Activated naive CD4-positive, alpha-beta T cell treated with anti-CD3 and anti-CD28 coated beads for 36 hours (primary cell): ENCODE measurements at regions not wholly inside any gene's neighbourhood (a gene's known extent, or its start where the extent isn't known, plus 50 kb on each side); places are given as distances from the start of the nearest gene placed in this dataset.

ENCODE experiments used
- CTCF ChIA-PET: fragments of 350-600 bp; sonication (Branson Sonifier 250); formaldehyde crosslinking; loops from one replicate; lab custom pipeline; 2021; ENCODE audit warnings: antibody characterized with exemption; lab: Charles Lee
- DNase-seq: peaks from one replicate; pipeline ENCODE4 v3.0.0-alpha.2; 2020
- H3K27ac Mint-ChIP-seq: one replicate; pipeline ENCODE4 v1.8.0; 2021; ENCODE audit warnings: mild to moderate bottlenecking, mixed read lengths
- H3K27me3 Mint-ChIP-seq: one replicate; pipeline ENCODE4 v1.8.0; 2021; ENCODE audit warnings: low read depth, mixed read lengths
- H3K36me3 Mint-ChIP-seq: one replicate; pipeline ENCODE4 v1.8.0; 2021; ENCODE audit warnings: low read depth, mixed read lengths
- H3K4me1 Mint-ChIP-seq: one replicate; pipeline ENCODE4 v1.8.0; 2021; ENCODE audit warnings: low read depth, mixed read lengths
- H3K4me3 Mint-ChIP-seq: one replicate; pipeline ENCODE4 v1.8.0; 2021; ENCODE audit warnings: mild to moderate bottlenecking, moderate library complexity, mixed read lengths
- H3K9me3 Mint-ChIP-seq: one replicate; pipeline ENCODE4 v1.8.0; 2021; ENCODE audit warnings: mixed read lengths
- intact Hi-C: fragments of 100-400 bp; cut with micrococcal nuclease; formaldehyde crosslinking; loops from one replicate; pipeline ENCODE4 v1.15.1; 2023

- no peak overlapping the region for H3K27ac Mint-ChIP-seq
- H3K27me3 Mint-ChIP-seq = no peaks in the 10 kb centered on the region
- CTCF ChIA-PET = no interaction called here
- no peak for DNase-seq
- H3K4me1 Mint-ChIP-seq = no peaks in the 10 kb centered on the region
- intact Hi-C loops = no loop called here
- no peak overlapping the region for H3K4me3 Mint-ChIP-seq
- H3K9me3 Mint-ChIP-seq = no peaks in the 10 kb centered on the region
- no peaks in the 10 kb centered on the region for H3K36me3 Mint-ChIP-seq
Observed at GRCh38 chr7:41107938-41108448, 594.9 kb downstream of the INHBA start.

DNA sequence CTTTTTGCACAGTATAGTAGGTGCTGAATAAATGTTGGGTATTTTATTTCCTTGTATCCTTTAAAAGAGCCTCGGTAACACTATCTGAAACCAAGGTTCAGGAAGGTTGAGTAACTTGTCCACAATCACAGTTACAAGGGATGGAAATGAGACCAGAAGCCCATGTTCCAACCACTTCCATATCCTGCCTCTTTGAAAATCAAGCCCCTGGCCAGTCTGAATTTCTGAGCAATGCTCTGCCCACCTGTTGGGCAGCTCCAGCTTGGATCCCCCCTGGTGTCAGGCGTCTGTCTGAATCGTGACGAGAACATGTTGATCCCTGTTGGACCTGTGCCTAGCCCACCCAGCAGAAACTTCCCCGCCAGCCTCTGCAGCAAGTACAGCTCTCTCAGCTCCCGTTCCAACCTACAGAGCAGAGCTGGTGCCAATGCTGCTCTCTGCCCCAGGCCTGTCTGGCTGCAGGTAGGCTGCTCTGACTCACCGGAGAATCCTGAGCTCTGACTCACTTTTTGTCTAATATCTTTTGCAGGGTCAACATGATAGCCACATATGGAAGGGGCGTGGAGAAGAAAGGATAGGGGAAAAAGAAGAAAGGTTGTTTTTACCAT is 595.5 kb downstream of the INHBA start:
- H3K36me3 Mint-ChIP-seq = no peaks in the 10 kb centered on the region
- no peak for DNase-seq
- H3K4me1 Mint-ChIP-seq = no peaks in the 10 kb centered on the region
- intact Hi-C loops = no loop called here
- no peak overlapping the region for H3K27ac Mint-ChIP-seq
- CTCF ChIA-PET = no interaction called here
- no peaks in the 10 kb centered on the region for H3K9me3 Mint-ChIP-seq
- H3K27me3 Mint-ChIP-seq = no peaks in the 10 kb centered on the region
- no peak overlapping the region for H3K4me3 Mint-ChIP-seq

- H3K36me3 Mint-ChIP-seq = no peaks in the 10 kb centered on the region
- H3K4me3 Mint-ChIP-seq = no peak overlapping the region
Observed at GRCh38 chr7:41104631-41105030, 598.3 kb downstream of the INHBA start.

GRCh38 chr7:41103331-41103730 is 599.6 kb downstream of the INHBA start:
- peaks cover 3% of the 10 kb centered on the region for H3K9me3 Mint-ChIP-seq
- DNase-seq = no peak
- H3K4me1 Mint-ChIP-seq = no peaks in the 10 kb centered on the region
- no peak overlapping the region for H3K27ac Mint-ChIP-seq
- H3K4me3 Mint-ChIP-seq = no peak overlapping the region
- intact Hi-C loops = no loop called here
- H3K36me3 Mint-ChIP-seq = no peaks in the 10 kb centered on the region
- CTCF ChIA-PET = no interaction called here
- no peaks in the 10 kb centered on the region for H3K27me3 Mint-ChIP-seq

More at GRCh38 chr7:41104631-41105030, 598.3 kb downstream of the INHBA start:
- DNase-seq = no peak
- H3K27ac Mint-ChIP-seq = no peak overlapping the region
- H3K9me3 Mint-ChIP-seq = peaks cover 3% of the 10 kb centered on the region
- intact Hi-C loops = no loop called here
- CTCF ChIA-PET = no interaction called here
- no peaks in the 10 kb centered on the region for H3K27me3 Mint-ChIP-seq
- no peaks in the 10 kb centered on the region for H3K4me1 Mint-ChIP-seq

- Mint-ChIP-seq H3K27ac (no peak overlapping the region), H3K9me3 (peaks cover 3% of the 10 kb centered on the region), H3K4me3 (no peak overlapping the region), H3K27me3 (peaks cover 2% of the 10 kb centered on the region), H3K36me3 (no peaks in the 10 kb centered on the region), H3K4me1 (no peaks in the 10 kb centered on the region)
- DNase-seq = no peak
- intact Hi-C loops = no loop called here
- CTCF ChIA-PET = no interaction called here
Observed at GRCh38 chr7:41098846-41099245, 604.0 kb downstream of the INHBA start.

GRCh38 chr7:41098402-41098801 is 604.5 kb downstream of the INHBA start:
- no peaks in the 10 kb centered on the region for H3K36me3 Mint-ChIP-seq
- H3K9me3 Mint-ChIP-seq = peaks cover 3% of the 10 kb centered on the region
- H3K4me1 Mint-ChIP-seq = no peaks in the 10 kb centered on the region
- intact Hi-C loops = no loop called here
- peaks cover 3% of the 10 kb centered on the region for H3K27me3 Mint-ChIP-seq
- CTCF ChIA-PET = no interaction called here
- no peak for DNase-seq
- no peak overlapping the region for H3K4me3 Mint-ChIP-seq
- no peak overlapping the region for H3K27ac Mint-ChIP-seq

DNA sequence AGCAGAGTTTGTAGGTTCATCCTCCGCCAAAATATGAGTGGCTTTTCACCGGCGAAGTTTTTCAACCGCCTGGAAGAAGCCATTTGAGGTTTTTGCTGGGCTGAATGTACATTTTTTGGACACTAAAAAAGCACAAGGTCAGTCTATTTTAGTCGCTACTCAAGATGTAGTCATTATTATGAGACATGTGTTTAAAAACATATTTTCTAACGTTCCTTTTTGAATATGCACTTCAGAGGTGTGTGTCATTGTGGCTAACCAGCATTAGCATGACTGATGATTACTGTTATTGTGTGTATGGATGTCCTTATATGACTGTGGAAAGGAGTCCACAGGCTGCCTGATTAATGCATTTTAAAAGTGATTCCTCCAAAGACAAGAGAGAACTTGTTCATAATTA is 605.4 kb downstream of the INHBA start:
- Mint-ChIP-seq H3K27ac (no peak overlapping the region), H3K27me3 (peaks cover 5% of the 10 kb centered on the region), H3K9me3 (peaks cover 3% of the 10 kb centered on the region), H3K4me1 (no peaks in the 10 kb centered on the region), H3K4me3 (no peak overlapping the region), H3K36me3 (no peaks in the 10 kb centered on the region)
- CTCF ChIA-PET = no interaction called here
- intact Hi-C loops = no loop called here
- no peak for DNase-seq

GRCh38 chr7:41096917-41097316 is 606.0 kb downstream of the INHBA start:
- H3K27ac Mint-ChIP-seq = no peak overlapping the region
- intact Hi-C loops = no loop called here
- H3K4me3 Mint-ChIP-seq = no peak overlapping the region
- no peak for DNase-seq
- no peaks in the 10 kb centered on the region for H3K36me3 Mint-ChIP-seq
- H3K9me3 Mint-ChIP-seq = peaks cover 3% of the 10 kb centered on the region
- CTCF ChIA-PET = no interaction called here
- H3K27me3 Mint-ChIP-seq = peaks cover 5% of the 10 kb centered on the region
- no peaks in the 10 kb centered on the region for H3K4me1 Mint-ChIP-seq

GRCh38 chr7:41093141-41093540 is 609.7 kb downstream of the INHBA start:
- DNase-seq = no peak
- Mint-ChIP-seq H3K27me3 (peaks cover 5% of the 10 kb centered on the region), H3K4me1 (no peaks in the 10 kb centered on the region), H3K36me3 (no peaks in the 10 kb centered on the region), H3K4me3 (no peak overlapping the region), H3K9me3 (peaks cover 2% of the 10 kb centered on the region), H3K27ac (no peak overlapping the region)
- CTCF ChIA-PET = no interaction called here
- intact Hi-C loops = no loop called here

DNA sequence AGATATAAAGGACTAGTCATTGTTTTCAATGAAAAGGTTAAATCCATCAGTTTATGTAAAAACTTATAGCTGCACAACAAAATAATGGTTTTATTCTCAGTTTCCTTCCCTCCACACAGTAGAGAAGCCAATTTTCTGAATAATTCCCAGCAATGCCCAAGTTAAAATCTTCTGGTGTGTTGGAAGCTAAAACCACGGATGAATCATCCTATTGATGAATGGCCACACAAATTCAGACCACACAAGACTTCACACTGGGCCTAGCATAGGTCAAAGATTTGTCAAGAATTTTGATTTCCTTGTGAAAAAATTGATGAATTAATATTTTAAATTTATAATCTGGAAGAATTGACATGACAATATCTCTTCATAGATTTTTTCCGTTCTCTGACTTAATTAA is 617.6 kb downstream of the INHBA start:
- Mint-ChIP-seq H3K36me3 (no peaks in the 10 kb centered on the region), H3K27me3 (no peaks in the 10 kb centered on the region), H3K9me3 (peaks cover 2% of the 10 kb centered on the region), H3K27ac (no peak overlapping the region), H3K4me1 (no peaks in the 10 kb centered on the region), H3K4me3 (no peak overlapping the region)
- CTCF ChIA-PET = no interaction called here
- intact Hi-C loops = no loop called here
- no peak for DNase-seq

DNA sequence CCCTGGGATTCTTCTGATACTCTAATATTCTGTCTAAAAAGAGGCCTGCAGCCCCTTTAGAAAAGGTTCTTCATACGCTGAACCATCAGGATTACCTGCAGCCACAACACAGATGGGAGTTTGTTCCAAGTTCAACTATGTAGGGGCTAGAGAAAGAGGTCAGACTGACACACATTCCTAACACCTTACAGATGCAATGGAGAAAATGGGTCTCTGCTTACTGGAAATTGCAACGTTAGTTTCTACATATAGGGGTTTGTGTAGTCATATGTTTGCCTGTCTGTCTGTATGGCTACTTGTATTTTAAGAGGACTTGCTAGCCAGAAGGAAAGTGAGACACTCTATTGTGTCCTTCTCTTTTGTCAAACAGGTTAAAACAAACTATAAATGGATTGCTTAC is 618.5 kb downstream of the INHBA start:
- CTCF ChIA-PET = no interaction called here
- Mint-ChIP-seq H3K9me3 (peaks cover under 1% of the 10 kb centered on the region), H3K27ac (no peak overlapping the region), H3K27me3 (no peaks in the 10 kb centered on the region), H3K4me1 (no peaks in the 10 kb centered on the region), H3K36me3 (no peaks in the 10 kb centered on the region), H3K4me3 (no peak overlapping the region)
- DNase-seq = no peak
- intact Hi-C loops = no loop called here

DNA sequence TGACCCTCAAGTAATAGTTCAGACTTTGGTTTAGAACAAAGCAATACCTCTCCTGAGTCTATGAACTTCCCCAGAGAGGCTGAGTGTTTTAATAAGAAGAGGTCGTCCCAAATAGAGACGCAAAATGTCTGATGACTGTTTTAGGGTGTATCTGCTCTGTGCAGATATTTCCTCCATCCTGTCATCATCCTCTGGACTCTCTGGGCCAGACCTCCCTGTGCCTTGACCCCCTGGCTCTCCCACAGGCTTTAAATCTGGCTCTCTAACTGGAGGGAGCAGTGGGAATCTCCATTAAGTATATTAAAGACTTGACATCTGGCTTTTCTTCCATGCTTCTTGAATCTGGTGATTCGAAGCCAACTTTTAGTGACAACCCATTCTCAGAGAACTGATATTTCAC is 633.3 kb downstream of the INHBA start:
- no peak overlapping the region for H3K27ac Mint-ChIP-seq
- H3K4me3 Mint-ChIP-seq = no peak overlapping the region
- H3K9me3 Mint-ChIP-seq = no peaks in the 10 kb centered on the region
- no peaks in the 10 kb centered on the region for H3K27me3 Mint-ChIP-seq
- DNase-seq = no peak
- H3K4me1 Mint-ChIP-seq = no peaks in the 10 kb centered on the region
- intact Hi-C loops = no loop called here
- no peaks in the 10 kb centered on the region for H3K36me3 Mint-ChIP-seq
- CTCF ChIA-PET = no interaction called here

GRCh38 chr7:41067576-41067975 is 635.3 kb downstream of the INHBA start:
- CTCF ChIA-PET = no interaction called here
- intact Hi-C loops = no loop called here
- no peaks in the 10 kb centered on the region for H3K9me3 Mint-ChIP-seq

More at GRCh38 chr7:41067576-41067975, 635.3 kb downstream of the INHBA start:
- H3K27ac Mint-ChIP-seq = no peak overlapping the region
- H3K27me3 Mint-ChIP-seq = no peaks in the 10 kb centered on the region
- no peaks in the 10 kb centered on the region for H3K36me3 Mint-ChIP-seq
- H3K4me3 Mint-ChIP-seq = no peak overlapping the region
- DNase-seq = no peak
- H3K4me1 Mint-ChIP-seq = no peaks in the 10 kb centered on the region
